Hepatocyte (in vitro differentiated cells): ENCODE measurements at regions not wholly inside any gene's neighbourhood (a gene's known extent, or its start where the extent isn't known, plus 50 kb on each side); places are given as distances from the start of the nearest gene placed in this dataset.

ENCODE experiments used
- CTCF ChIP-seq: fragments of 200-600 bp; sonication (generic); IDR thresholded peaks from 2 replicates; pipeline ENCODE4 v1.5.1; 2016; ENCODE audit warnings: antibody characterized with exemption, mild to moderate bottlenecking; ENCODE audit not compliant: poor library complexity
- EZH2 ChIP-seq: fragments of 200-600 bp; sonication (generic); IDR thresholded peaks from 2 replicates; pipeline ENCODE4 v1.6.1; 2016; ENCODE audit warnings: antibody characterized with exemption, mild to moderate bottlenecking, borderline replicate concordance

- TF ChIP-seq CTCF = no peak
- TF ChIP-seq EZH2 = no peak
These were observed 485.6 kb upstream of the TMEM132C start for GRCh38 chr12:127781336-127781735.
